T-cell (primary cell): ENCODE measurements at regions not wholly inside any gene's neighbourhood (a gene's known extent, or its start where the extent isn't known, plus 50 kb on each side); places are given as distances from the start of the nearest gene placed in this dataset.
"Not testable (repeated sequence)": the region's sequence is repeated elsewhere in the genome, so short reads cannot be mapped to it uniquely, and the experiment has no call there.

ENCODE experiments used
- ATAC-seq, 4 experiments: fragments of 200-7000 bp in 3 of 4; fragments of 150-1000 bp in 1 of 4; cut with Tn5 transposase; replicated peaks in 1 of 4; 1 replicate in 3 of 4; 2 replicates in 1 of 4; pipeline ENCODE4 v1.10.0; 2021; ENCODE audit warnings: moderate library complexity in 3 of 4, mild to moderate bottlenecking in 2 of 4, moderate number of reproducible peaks in 1 of 4
- CTCF ChIA-PET, 2 donors: fragments of 300-600 bp; sonication (Branson Sonifier 250); formaldehyde crosslinking; loops; one replicate each; lab custom pipeline; 2022; ENCODE audit warnings: antibody characterized with exemption in 2 of 2; lab: Charles Lee
- POLR2A ChIA-PET, 2 donors: fragments of 300-600 bp; sonication (Branson Sonifier 250); formaldehyde crosslinking; loops; one replicate each; lab custom pipeline; 2022; ENCODE audit warnings: antibody characterized with exemption in 2 of 2; lab: Charles Lee
- DNase-seq, 35 experiments: peaks; one replicate each; pipeline versions ENCODE4 v3.0.0 to v3.0.0-alpha.2; 2013 to 2023
- H3K27ac ChIP-seq: one replicate; pipeline ENCODE4 v1.5.1; 2013; ENCODE audit warnings: low read length
- H3K27me3 ChIP-seq, 2 experiments: replicated peaks in 1 of 2; 1 replicate in 1 of 2; 2 replicates in 1 of 2; pipeline versions ENCODE4 v1.6.1 to v1.7.0; 2013; ENCODE audit warnings: low read length in 1 of 2, mixed read lengths in 1 of 2; ENCODE audit not compliant: control insufficient read depth in 2 of 2, insufficient read depth in 2 of 2; ENCODE audit errors: extremely low read depth in 1 of 2
- H3K36me3 ChIP-seq, 2 donors: 1 replicate in 1 of 2; 2 replicates in 1 of 2; pipeline versions ENCODE4 v1.6.1 to v1.7.0; 2013; ENCODE audit warnings: low read length in 1 of 2; ENCODE audit not compliant: control insufficient read depth in 2 of 2, insufficient read depth in 1 of 2; ENCODE audit errors: extremely low read depth in 1 of 2
- H3K4me1 ChIP-seq, 2 experiments: 1 replicate in 1 of 2; 2 replicates in 1 of 2; pipeline versions ENCODE4 v1.6.1 to v1.7.0; 2013; ENCODE audit warnings: low read length in 2 of 2, mixed read lengths in 1 of 2; ENCODE audit not compliant: insufficient read depth in 2 of 2, control insufficient read depth in 1 of 2; ENCODE audit errors: extremely low read depth in 1 of 2
- H3K4me3 ChIP-seq, 2 donors: 1 replicate in 1 of 2; 2 replicates in 1 of 2; pipeline versions ENCODE4 v1.5.1 to v1.7.0; 2013; ENCODE audit warnings: mild to moderate bottlenecking in 2 of 2, low read length in 1 of 2, moderate library complexity in 1 of 2; ENCODE audit not compliant: control insufficient read depth in 1 of 2; ENCODE audit errors: extremely low read depth in 1 of 2
- H3K9me3 ChIP-seq: 2 replicates; pipeline ENCODE4 v1.7.0; 2013
- H3K27ac Mint-ChIP-seq, 2 donors: one replicate each; pipeline ENCODE4 v1.8.0; 2020 to 2021; ENCODE audit warnings: mild to moderate bottlenecking in 2 of 2, mixed read lengths in 2 of 2
- H3K27me3 Mint-ChIP-seq, 2 donors: one replicate each; pipeline ENCODE4 v1.8.0; 2021 to 2022; ENCODE audit warnings: mixed read lengths in 2 of 2
- H3K36me3 Mint-ChIP-seq: one replicate; pipeline ENCODE4 v1.8.0; 2021; ENCODE audit warnings: mixed read lengths
- H3K4me1 Mint-ChIP-seq, 3 donors: one replicate each; pipeline ENCODE4 v1.8.0; 2020 to 2022; ENCODE audit warnings: mixed read lengths in 3 of 3, mild to moderate bottlenecking in 1 of 3
- H3K4me3 Mint-ChIP-seq, 3 donors: one replicate each; pipeline ENCODE4 v1.8.0; 2020 to 2022; ENCODE audit warnings: mild to moderate bottlenecking in 3 of 3, mixed read lengths in 3 of 3, moderate library complexity in 3 of 3
- H3K9me3 Mint-ChIP-seq, 3 donors: one replicate each; pipeline ENCODE4 v1.8.0; 2020 to 2022; ENCODE audit warnings: mixed read lengths in 3 of 3
- WGBS: methylation state at CpG from one replicate; pipeline ENCODE4 v1.1.5; 2013; ENCODE audit warnings: missing lambda C conversion rate; ENCODE audit not compliant: insufficient coverage; 5-methylcytosine and 5-hydroxymethylcytosine counted together

DNA sequence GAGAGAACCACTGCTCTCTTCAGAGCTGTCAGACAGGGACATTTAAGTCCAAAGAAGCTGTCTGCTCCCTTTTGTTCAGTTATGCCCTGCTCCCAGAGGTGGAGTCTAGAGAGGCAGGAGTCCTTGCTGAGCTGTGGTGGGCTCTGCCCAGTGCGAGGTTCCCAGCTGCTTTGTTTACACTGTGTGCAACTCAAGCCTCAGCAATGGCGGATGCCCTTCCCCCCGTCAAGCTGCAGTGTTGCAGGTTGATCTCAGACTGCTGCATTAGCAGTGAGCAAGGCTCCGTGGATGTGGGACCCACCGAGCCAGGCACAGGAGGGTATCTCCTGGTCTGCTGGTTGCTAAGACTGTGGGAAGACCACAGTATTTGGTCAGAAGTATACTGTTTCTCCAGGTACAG, 438.9 kb downstream of the ARL4A start:
- DNase-seq (no peak), ATAC-seq (no peak)
- Histone ChIP-seq H3K36me3 (no peaks in the 10 kb centered on the region), H3K27me3 (peaks cover 0 to 5% of the 10 kb centered on the region in 2 experiments), H3K4me3 (no peak overlapping the region), H3K9me3 (no peaks in the 10 kb centered on the region), H3K4me1 (no peaks in the 10 kb centered on the region), H3K27ac (no peak overlapping the region)
- peaks cover 17 to 18% (median 18%) of the 10 kb centered on the region in 3 donors for H3K9me3 Mint-ChIP-seq
- H3K27me3 Mint-ChIP-seq, result peaks cover 10 to 18% of the 10 kb centered on the region in 2 donors
- no peaks in the 10 kb centered on the region for H3K36me3 Mint-ChIP-seq
- no peaks in the 10 kb centered on the region for H3K4me1 Mint-ChIP-seq
- POLR2A ChIA-PET, result no interaction called here
- no peak overlapping the region for H3K4me3 Mint-ChIP-seq
- no peak overlapping the region for H3K27ac Mint-ChIP-seq
- 82% methylated on average over 5 of the region's 5 CpGs for WGBS
- CTCF ChIA-PET, result no interaction called here

DNA sequence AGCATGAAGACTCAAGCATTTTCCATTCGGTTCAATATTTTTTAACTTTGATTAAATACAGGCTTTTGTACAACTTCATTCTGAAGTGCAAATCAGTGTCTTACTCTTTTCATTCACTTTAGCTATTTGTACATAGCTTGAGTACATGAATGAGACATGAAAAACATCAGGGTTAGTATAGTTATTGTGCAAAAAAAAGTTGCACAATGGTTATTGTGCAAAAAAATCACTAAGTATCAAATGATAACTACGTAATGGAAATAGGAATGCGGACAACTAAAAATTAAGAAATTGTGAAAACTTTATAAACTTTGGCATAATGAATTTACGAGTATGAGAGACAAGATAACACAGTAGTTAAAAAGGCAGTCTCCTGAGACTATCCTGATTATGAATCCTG, 442.9 kb downstream of the ARL4A start:
- no peaks in the 10 kb centered on the region for H3K4me1 Mint-ChIP-seq
- WGBS, result no CpG with 5 or more reads among the region's 4 CpGs
- no peak for DNase-seq

DNA sequence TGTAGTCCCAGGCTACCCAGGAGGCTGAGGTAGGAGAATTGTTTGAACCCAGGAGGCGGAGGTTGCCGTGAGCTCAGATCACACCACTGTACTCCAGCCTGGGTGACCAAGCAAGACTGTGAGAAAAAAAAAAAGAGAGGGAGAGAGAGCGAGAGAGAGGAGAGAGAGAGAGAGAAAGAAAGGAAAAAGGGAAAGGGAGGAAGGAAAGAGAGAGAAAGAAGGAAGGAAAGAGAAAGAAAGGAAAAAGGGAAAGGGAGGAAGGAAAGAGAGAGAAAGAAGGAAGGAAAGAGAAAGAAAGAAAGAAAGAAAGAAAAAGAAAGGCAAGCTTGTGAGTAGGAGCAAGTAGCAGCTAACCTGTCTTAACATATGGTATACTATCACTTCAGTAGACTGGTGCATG, 443.5 kb downstream of the ARL4A start:
- 100% methylated on average over 1 of the region's 3 CpGs for whole genome bisulfite sequencing
- H3K4me3 Mint-ChIP-seq, H3K4me1 ChIP-seq, ATAC-seq, H3K4me3 ChIP-seq, H3K36me3 Mint-ChIP-seq, DNase-seq, H3K36me3 ChIP-seq, H3K9me3 ChIP-seq, H3K27ac ChIP-seq, H3K27ac Mint-ChIP-seq, H3K4me1 Mint-ChIP-seq, H3K27me3 ChIP-seq, H3K9me3 Mint-ChIP-seq, POLR2A ChIA-PET: not testable (repeated sequence)
- CTCF ChIA-PET, result interaction anchor here in 1 of 2 donors (0.6 kb wide), 1 partner anchor 478 kb away, joined by 3 read pairs; no protein-coding TSS in a partner anchor
- H3K27me3 Mint-ChIP-seq, result peaks cover 11 to 22% of the 10 kb centered on the region in 2 donors

More for the DNA sequence above, 442.9 kb downstream of the ARL4A start:
- H3K36me3 ChIP-seq, result no peaks in the 10 kb centered on the region
- Mint-ChIP-seq H3K9me3 (peaks cover 2 to 4% (median 3%) of the 10 kb centered on the region in 3 donors), H3K4me3 (no peak overlapping the region), H3K27ac (no peak overlapping the region), H3K27me3 (peaks cover 10 to 24% of the 10 kb centered on the region in 2 donors), H3K36me3 (no peaks in the 10 kb centered on the region)
- no peaks in the 10 kb centered on the region for H3K4me1 ChIP-seq
- no peak overlapping the region for H3K4me3 ChIP-seq
- H3K27ac ChIP-seq, result no peak overlapping the region
- no peak for ATAC-seq
- CTCF ChIA-PET, result no interaction called here
- POLR2A ChIA-PET, result no interaction called here
- no peaks in the 10 kb centered on the region for H3K9me3 ChIP-seq
- H3K27me3 ChIP-seq, result peaks cover 0 to 5% of the 10 kb centered on the region in 2 experiments

DNA sequence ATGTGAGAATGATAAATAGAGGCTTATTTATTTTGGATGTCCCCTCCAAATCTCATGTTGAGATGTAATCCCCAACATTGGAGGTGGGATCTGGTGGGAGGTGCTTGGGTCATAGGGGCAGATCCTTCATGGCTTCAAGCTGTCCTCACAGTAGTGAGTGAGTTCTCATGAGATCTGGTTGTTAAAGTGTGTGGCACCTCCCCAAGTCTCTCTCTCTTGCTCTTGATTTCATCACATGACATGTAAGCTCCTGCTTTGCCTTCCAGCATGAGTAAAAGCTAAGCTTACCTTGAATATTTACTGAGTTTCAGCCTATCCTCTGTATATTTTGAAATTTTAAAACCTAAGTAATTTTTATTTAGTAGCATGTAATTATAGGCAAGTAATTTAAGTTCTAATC, 444.9 kb downstream of the ARL4A start:
- Mint-ChIP-seq H3K27me3 (peaks cover 13 to 22% of the 10 kb centered on the region in 2 donors), H3K4me3 (no peak overlapping the region), H3K9me3 (peaks cover 0 to 7% (median 3%) of the 10 kb centered on the region in 3 donors), H3K4me1 (no peaks in the 10 kb centered on the region), H3K27ac (no peak overlapping the region), H3K36me3 (no peaks in the 10 kb centered on the region)
- H3K9me3 ChIP-seq, result no peaks in the 10 kb centered on the region
- H3K27ac ChIP-seq, result no peak overlapping the region
- H3K36me3 ChIP-seq, result no peaks in the 10 kb centered on the region
- ATAC-seq (no peak), DNase-seq (no peak)
- ChIA-PET POLR2A (no interaction called here), CTCF (no interaction called here)
- H3K27me3 ChIP-seq, result no peaks in the 10 kb centered on the region
- H3K4me3 ChIP-seq, result no peak overlapping the region
- H3K4me1 ChIP-seq, result no peaks in the 10 kb centered on the region

DNA sequence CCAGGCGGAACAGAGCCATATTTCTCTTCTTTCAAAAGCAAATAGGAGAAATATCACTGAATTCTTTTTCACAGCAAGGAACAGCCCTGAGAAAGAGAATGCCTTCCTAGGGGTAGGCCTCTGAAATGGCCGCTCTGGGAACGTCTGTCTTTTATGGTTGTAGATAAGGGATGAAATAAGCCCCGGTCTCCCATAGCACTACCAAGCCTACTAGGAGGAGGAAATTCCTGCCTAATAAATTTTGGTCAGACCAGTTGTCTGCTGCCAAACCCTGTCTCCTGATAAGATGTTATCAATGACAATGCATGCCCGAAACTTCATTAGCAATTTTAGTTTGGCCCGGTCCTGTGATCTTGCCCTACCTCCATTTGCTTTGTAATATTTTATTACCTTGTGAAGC, 448.9 kb downstream of the ARL4A start:
- H3K27ac Mint-ChIP-seq, H3K4me3 Mint-ChIP-seq, H3K36me3 ChIP-seq, H3K9me3 ChIP-seq, CTCF ChIA-PET, H3K36me3 Mint-ChIP-seq, POLR2A ChIA-PET, DNase-seq, H3K27ac ChIP-seq, H3K27me3 ChIP-seq, H3K9me3 Mint-ChIP-seq, H3K4me3 ChIP-seq, ATAC-seq, H3K4me1 ChIP-seq, H3K27me3 Mint-ChIP-seq, H3K4me1 Mint-ChIP-seq: not testable (repeated sequence)
- 83% methylated on average over 1 of the region's 6 CpGs for WGBS

DNA sequence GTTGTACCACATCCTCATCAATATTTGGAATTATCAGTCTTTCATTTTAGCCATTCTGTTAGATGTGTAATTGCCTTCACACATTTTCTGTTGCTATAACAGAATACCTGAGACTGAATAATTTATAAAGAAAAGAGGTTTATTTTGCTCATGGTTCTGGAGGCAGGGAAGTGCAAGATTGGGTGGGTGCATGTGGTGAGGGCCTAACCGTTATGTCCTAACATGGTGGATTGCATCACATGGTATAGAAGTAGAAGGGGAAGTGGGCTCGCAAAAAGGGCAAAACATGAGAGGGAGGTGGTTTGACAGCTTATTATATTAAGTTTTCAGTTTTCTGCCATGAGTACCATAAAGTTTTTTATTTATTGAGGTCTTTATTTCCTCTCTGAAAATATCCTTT, 452.0 kb downstream of the ARL4A start:
- peaks cover 0 to 3% of the 10 kb centered on the region in 2 donors for H3K27me3 Mint-ChIP-seq
- no CpG with 5 or more reads among the region's 2 CpGs for WGBS
- ATAC-seq, result no peak
- H3K27ac ChIP-seq, result no peak overlapping the region
- no peak overlapping the region for H3K4me3 ChIP-seq
- no peak overlapping the region for H3K4me3 Mint-ChIP-seq
- H3K36me3 ChIP-seq, result no peaks in the 10 kb centered on the region
- H3K9me3 ChIP-seq, result no peaks in the 10 kb centered on the region
- no peak overlapping the region for H3K27ac Mint-ChIP-seq
- H3K27me3 ChIP-seq, result no peaks in the 10 kb centered on the region
- DNase-seq, result no peak
- H3K9me3 Mint-ChIP-seq, result peaks cover 0 to 7% (median 3%) of the 10 kb centered on the region in 3 donors
- no peaks in the 10 kb centered on the region for H3K4me1 ChIP-seq
- no peaks in the 10 kb centered on the region for H3K4me1 Mint-ChIP-seq
- ChIA-PET POLR2A (no interaction called here), CTCF (no interaction called here)
- H3K36me3 Mint-ChIP-seq, result no peaks in the 10 kb centered on the region

DNA sequence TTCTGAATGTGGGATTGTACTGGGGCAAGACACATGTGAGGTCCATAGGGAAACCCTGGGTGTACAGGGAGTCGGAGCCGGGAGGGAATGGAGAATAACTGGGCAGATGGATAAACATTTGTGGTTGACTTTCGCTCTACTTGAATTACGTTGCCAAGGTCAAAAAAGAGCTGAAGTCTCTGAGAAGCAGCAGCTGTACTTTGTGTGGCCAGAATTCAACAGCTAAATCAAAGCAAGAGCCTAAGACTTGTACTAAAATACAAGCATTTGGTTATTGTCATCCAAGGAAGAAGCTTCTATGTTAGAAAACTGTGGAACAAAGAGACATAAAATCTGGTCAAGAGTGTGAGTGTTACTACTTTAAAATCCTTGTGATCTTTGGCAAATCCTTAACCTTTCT, 457.2 kb downstream of the ARL4A start:
- Histone ChIP-seq H3K4me1 (no peaks in the 10 kb centered on the region), H3K4me3 (no peak overlapping the region), H3K9me3 (no peaks in the 10 kb centered on the region), H3K27me3 (no peaks in the 10 kb centered on the region), H3K36me3 (no peaks in the 10 kb centered on the region), H3K27ac (no peak overlapping the region)
- Mint-ChIP-seq H3K4me3 (no peak overlapping the region), H3K9me3 (no peaks in the 10 kb centered on the region), H3K27ac (no peak overlapping the region), H3K4me1 (no peaks in the 10 kb centered on the region), H3K27me3 (peaks cover 0 to 5% of the 10 kb centered on the region in 2 donors), H3K36me3 (no peaks in the 10 kb centered on the region)
- CTCF ChIA-PET, result no interaction called here
- 92% methylated on average over 4 of the region's 4 CpGs for WGBS
- ATAC-seq (no peak), DNase-seq (no peak)
- POLR2A ChIA-PET, result no interaction called here
